ENCODE measurements at regions not wholly inside any gene's neighbourhood (a gene's known extent, or its start where the extent isn't known, plus 50 kb on each side); places are given as distances from the start of the nearest gene placed in this dataset.

DNA sequence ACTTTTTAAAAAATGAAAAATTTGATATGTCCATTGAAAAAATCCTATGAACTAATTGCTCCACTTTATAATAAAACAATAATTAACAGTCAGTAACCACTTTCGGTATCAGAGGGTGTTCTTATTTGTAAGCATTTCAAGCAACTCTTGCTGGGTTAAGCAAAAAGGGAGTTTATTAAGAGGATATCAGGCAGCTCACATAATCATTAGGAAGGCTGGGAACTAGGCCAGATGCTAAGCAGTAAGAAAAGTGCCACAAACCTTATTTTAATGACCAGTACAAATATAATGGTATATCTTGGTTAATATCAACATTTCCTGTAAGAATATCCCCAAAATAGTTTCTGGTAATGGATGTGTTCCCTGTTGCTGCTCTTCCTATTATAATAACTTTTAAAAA is 2618.3 kb upstream of the PCDH20 start:
- TF ChIP-seq, protein P1, sequence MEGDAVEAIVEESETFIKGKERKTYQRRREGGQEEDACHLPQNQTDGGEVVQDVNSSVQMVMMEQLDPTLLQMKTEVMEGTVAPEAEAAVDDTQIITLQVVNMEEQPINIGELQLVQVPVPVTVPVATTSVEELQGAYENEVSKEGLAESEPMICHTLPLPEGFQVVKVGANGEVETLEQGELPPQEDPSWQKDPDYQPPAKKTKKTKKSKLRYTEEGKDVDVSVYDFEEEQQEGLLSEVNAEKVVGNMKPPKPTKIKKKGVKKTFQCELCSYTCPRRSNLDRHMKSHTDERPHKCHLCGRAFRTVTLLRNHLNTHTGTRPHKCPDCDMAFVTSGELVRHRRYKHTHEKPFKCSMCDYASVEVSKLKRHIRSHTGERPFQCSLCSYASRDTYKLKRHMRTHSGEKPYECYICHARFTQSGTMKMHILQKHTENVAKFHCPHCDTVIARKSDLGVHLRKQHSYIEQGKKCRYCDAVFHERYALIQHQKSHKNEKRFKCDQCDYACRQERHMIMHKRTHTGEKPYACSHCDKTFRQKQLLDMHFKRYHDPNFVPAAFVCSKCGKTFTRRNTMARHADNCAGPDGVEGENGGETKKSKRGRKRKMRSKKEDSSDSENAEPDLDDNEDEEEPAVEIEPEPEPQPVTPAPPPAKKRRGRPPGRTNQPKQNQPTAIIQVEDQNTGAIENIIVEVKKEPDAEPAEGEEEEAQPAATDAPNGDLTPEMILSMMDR (IDR thresholded peaks at IDR 0.05; ENCODE audit: low read depth, low read length) = no peak
- no peak overlapping the region for H3K27ac ChIP-seq

DNA sequence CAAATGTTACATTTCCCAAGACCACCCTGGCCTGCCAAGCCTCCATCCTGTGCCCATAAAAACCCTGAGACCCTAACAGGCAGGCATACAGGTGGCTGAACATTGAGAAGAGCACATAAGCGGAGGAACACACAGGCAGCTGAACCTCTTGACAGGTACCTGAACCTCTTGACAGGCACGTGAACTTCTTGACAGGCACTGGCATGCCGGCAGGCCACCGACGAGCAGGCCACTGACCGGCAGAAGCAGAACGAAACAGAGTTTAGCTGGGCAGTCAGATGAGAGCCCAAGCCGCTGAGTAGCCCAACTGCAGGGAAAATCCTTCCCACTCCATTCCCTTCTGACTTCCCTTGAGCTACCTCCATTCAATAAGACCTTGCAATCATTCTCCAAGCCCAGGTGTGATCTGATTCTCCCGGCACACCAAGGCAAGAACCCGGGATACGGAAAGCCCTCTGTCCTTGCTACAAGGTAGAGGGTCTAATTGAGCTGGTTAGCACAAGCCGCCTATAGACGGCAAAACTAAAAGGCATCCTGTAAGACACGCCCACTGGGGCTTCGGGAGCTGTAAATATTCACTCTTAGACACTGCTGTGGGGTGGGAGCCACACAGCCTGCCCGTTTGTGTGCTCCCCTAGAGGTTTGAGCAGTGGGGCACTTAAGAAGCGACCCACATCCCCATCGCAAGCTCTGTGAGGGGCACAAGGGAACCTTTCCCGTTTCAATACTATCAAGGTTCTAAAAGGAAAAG is 2613.9 kb upstream of the PCDH20 start:
- no peak overlapping the region for H3K4me3 ChIP-seq
- no peaks in the 10 kb centered on the region for H3K4me1 ChIP-seq (ENCODE audit: low read depth)
- H3K27me3 ChIP-seq = no peaks in the 10 kb centered on the region
- TF ChIP-seq, protein P1 (IDR thresholded peaks at IDR 0.05; ENCODE audit: low read depth, low read length) = no peak
- no peak overlapping the region for H3K27ac ChIP-seq
- no peaks in the 10 kb centered on the region for H3K36me3 ChIP-seq
- no peak for DNase-seq (ENCODE audit: low read depth in 1 of 2, low spot score in 1 of 2)
- no peaks in the 10 kb centered on the region for H3K9me3 ChIP-seq (ENCODE audit: low read depth)

More for the DNA sequence above, 2618.3 kb upstream of the PCDH20 start:
- DNase-seq (ENCODE audit: low read depth in 1 of 2, low spot score in 1 of 2) = no peak
- H3K27me3 ChIP-seq = no peaks in the 10 kb centered on the region
- no peak overlapping the region for H3K4me3 ChIP-seq
- H3K9me3 ChIP-seq (ENCODE audit: low read depth) = no peaks in the 10 kb centered on the region
- no peaks in the 10 kb centered on the region for H3K36me3 ChIP-seq
- H3K4me1 ChIP-seq (ENCODE audit: low read depth) = no peaks in the 10 kb centered on the region

DNA sequence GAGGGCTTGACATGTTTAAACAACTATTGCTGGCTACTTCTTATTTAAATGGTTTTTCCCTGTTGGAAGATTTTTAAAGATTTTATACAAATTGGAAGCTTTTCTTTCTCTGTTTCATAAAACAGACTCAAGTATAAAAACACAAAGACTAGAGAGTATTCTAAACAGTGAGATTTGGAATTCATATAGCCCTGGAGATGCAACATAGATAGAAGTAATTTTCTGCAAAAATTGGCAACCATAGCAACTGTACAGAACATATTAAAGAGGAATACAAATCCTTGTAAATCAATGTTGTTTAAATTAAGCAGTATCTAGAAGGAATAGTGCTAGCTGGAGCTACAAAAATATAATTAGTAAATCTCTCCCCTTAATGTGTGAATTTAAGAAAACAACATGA is 2612.9 kb upstream of the PCDH20 start:
- DNase-seq (ENCODE audit: low read depth in 1 of 2, low spot score in 1 of 2) = no peak
- Histone ChIP-seq H3K27me3 (no peaks in the 10 kb centered on the region), H3K9me3 (ENCODE audit: low read depth) (no peaks in the 10 kb centered on the region), H3K36me3 (no peaks in the 10 kb centered on the region), H3K4me3 (no peak overlapping the region), H3K27ac (no peak overlapping the region), H3K4me1 (ENCODE audit: low read depth) (no peaks in the 10 kb centered on the region)
- TF ChIP-seq, protein P1 (IDR thresholded peaks at IDR 0.05; ENCODE audit: low read depth, low read length) = no peak

DNA sequence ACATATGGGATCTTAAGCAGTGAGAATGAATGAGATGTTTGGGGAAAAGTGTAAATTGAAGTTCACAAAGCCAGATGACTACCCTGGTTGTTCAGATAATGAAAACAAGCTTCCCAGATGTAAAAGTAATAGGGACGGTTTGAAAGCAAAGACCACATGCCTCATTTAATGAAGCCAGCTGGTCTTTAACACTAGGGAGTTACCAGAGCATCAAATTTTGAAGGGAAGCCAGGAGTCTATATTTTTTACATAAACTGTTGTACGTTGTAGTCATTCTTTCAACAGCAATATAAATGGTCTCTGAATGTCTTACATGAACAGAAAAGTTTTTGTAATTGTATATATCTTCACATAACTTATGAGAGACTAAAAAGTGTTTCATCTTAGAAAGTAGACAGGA is 2604.5 kb upstream of the PCDH20 start:
- no peaks in the 10 kb centered on the region for H3K36me3 ChIP-seq
- H3K27me3 ChIP-seq = no peaks in the 10 kb centered on the region
- H3K4me1 ChIP-seq (ENCODE audit: low read depth) = no peaks in the 10 kb centered on the region
- no peak for DNase-seq (ENCODE audit: low read depth in 1 of 2, low spot score in 1 of 2)
- no peak overlapping the region for H3K4me3 ChIP-seq
- H3K9me3 ChIP-seq (ENCODE audit: low read depth) = no peaks in the 10 kb centered on the region
- H3K27ac ChIP-seq = no peak overlapping the region
- TF ChIP-seq, protein P1 (IDR thresholded peaks at IDR 0.05; ENCODE audit: low read depth, low read length) = no peak

DNA sequence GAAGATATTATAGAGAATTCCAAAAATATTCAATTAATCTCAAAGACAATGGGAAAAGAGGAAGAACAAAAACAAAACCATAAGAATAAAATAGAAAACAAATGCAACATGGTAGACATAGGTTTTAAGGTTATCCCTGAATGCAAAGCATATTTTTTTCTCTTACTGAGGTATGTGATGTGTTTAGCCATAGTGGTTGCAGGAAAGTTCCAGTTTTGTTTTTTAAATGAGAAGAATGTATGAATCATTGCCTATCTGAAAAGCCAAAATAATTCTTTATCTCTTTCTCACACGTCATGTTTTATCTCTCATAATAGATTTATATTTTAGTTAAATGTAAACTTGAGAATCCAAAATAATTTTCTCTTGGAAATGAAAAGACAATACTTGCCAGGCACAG is 2591.7 kb upstream of the PCDH20 start:
- Histone ChIP-seq H3K27ac (no peak overlapping the region), H3K9me3 (ENCODE audit: low read depth) (no peaks in the 10 kb centered on the region), H3K36me3 (no peaks in the 10 kb centered on the region), H3K27me3 (no peaks in the 10 kb centered on the region), H3K4me3 (no peak overlapping the region), H3K4me1 (ENCODE audit: low read depth) (no peaks in the 10 kb centered on the region)
- DNase-seq (ENCODE audit: low read depth in 1 of 2, low spot score in 1 of 2) = no peak
- TF ChIP-seq, protein P1 (IDR thresholded peaks at IDR 0.05; ENCODE audit: low read depth, low read length) = no peak
